K562 (cell line): ENCODE measurements at regions not wholly inside any gene's neighbourhood (a gene's known extent, or its start where the extent isn't known, plus 50 kb on each side); places are given as distances from the start of the nearest gene placed in this dataset.

Experiments used
- ATAC-seq: fragments of 200-7000 bp; cut with Tn5 transposase; 3 replicates; pipeline ENCODE4 v1.9.1; 2020; ENCODE audit warnings: moderate library complexity
- BruUV-seq: library from RNA; stranded (reverse); fragments of 400-500 nt; replicated peaks from 2 replicates; lab custom pipeline; 2021; lab: Mats Ljungman, UMichigan
- CTCF ChIA-PET: fragments of 300-600 bp; formaldehyde crosslinking; extraction: SDS; loops from one replicate; lab custom pipeline; 2021; ENCODE audit warnings: low intra/inter-chr PET ratio; lab: Yijun Ruan, JAX
- POLR2A ChIA-PET: fragments of 300-600, 350-650 bp; sonication (Branson Sonifier 250); formaldehyde crosslinking; extraction: SDS; loops from one replicate; lab custom pipeline; 2021; ENCODE audit warnings: antibody characterized with exemption, inconsistent platforms; lab: Yijun Ruan, JAX
- DNase-seq, 4 experiments: peaks; one replicate each; pipeline versions ENCODE4 v3.0.0 to v3.0.0-alpha.2; 2011 to 2018; ENCODE audit warnings: low spot score in 3 of 4, mixed read lengths in 3 of 4; ENCODE audit errors: extremely low read depth in 1 of 4
- FAIRE-seq: peaks from 2 replicates; lab custom pipeline; 2011; peaks lifted over from hg19 to GRCh38; lab: Jason Lieb, UNC
- H2AFZ ChIP-seq: 2 replicates; pipeline ENCODE4 v1.6.0; 2011; ENCODE audit warnings: low read depth, low read length, control low read depth, inconsistent platforms
- H3K27ac ChIP-seq: fragments of 200-600 bp; 3 replicates; pipeline ENCODE4 v1.8.0; 2011; ENCODE audit warnings: low read depth, mild to moderate bottlenecking, control low read depth, inconsistent platforms, low read length, moderate library complexity, mixed read lengths; ENCODE audit errors: extremely low read depth
- H3K27me3 ChIP-seq, 2 experiments: fragments of 300-600 bp in 1 of 2; 2 replicates in 1 of 2; 3 replicates in 1 of 2; pipeline versions ENCODE4 v1.6.0 to v1.8.0; 2011; ENCODE audit warnings: inconsistent platforms in 2 of 2, low read length in 2 of 2, mild to moderate bottlenecking in 1 of 2, mixed read lengths in 1 of 2, moderate library complexity in 1 of 2; ENCODE audit not compliant: control insufficient read depth in 2 of 2, insufficient read depth in 2 of 2
- H3K36me3 ChIP-seq: fragments of 300-600 bp; 3 replicates; pipeline ENCODE4 v1.8.0; 2011; ENCODE audit warnings: mild to moderate bottlenecking, low read length, inconsistent platforms; ENCODE audit not compliant: control insufficient read depth, insufficient read depth
- H3K4me1 ChIP-seq, 2 experiments: fragments of 200-600 bp in 1 of 2; replicated peaks in 1 of 2; 2 replicates in 1 of 2; 3 replicates in 1 of 2; pipeline versions ENCODE4 v1.5.1 to v1.8.0; 2011; ENCODE audit warnings: inconsistent platforms in 2 of 2, low read length in 2 of 2, mild to moderate bottlenecking in 1 of 2, mixed read lengths in 1 of 2, moderate library complexity in 1 of 2; ENCODE audit not compliant: control insufficient read depth in 2 of 2, insufficient read depth in 2 of 2
- H3K4me2 ChIP-seq: 2 replicates; pipeline ENCODE4 v1.6.1; 2011; ENCODE audit warnings: low read length, control low read depth, inconsistent platforms, mixed read lengths; ENCODE audit not compliant: insufficient read depth
- H3K4me3 ChIP-seq: fragments of 200-600 bp; sonication (generic), shearing (Covaris generic); 2 replicates; pipeline ENCODE4 v1.5.1; 2016; ENCODE audit warnings: control low read depth, inconsistent platforms
- H3K79me2 ChIP-seq: fragments of 200-600 bp; 3 replicates; pipeline ENCODE4 v1.8.0; 2011; ENCODE audit warnings: low read length, inconsistent platforms; ENCODE audit not compliant: control insufficient read depth, insufficient read depth
- H3K9ac ChIP-seq, 2 experiments: 2 replicates each; pipeline versions ENCODE4 v1.6.0 to v1.6.1; 2011; ENCODE audit warnings: low read depth in 2 of 2, low read length in 2 of 2, control low read depth in 1 of 2, inconsistent platforms in 1 of 2, mild to moderate bottlenecking in 1 of 2, mixed read lengths in 1 of 2; ENCODE audit not compliant: insufficient read depth in 1 of 2
- H3K9me1 ChIP-seq: one replicate; pipeline ENCODE4 v1.6.0; 2011; ENCODE audit warnings: inconsistent platforms, mild to moderate bottlenecking, low read length, moderate library complexity; ENCODE audit not compliant: control insufficient read depth, insufficient read depth
- H3K9me3 ChIP-seq: replicated peaks from 2 replicates; pipeline ENCODE4 v1.5.1; 2011; ENCODE audit warnings: low read depth, low read length, inconsistent platforms; ENCODE audit not compliant: control insufficient read depth, insufficient read depth
- H4K20me1 ChIP-seq: replicated peaks from 2 replicates; pipeline ENCODE4 v1.6.1; 2011; ENCODE audit warnings: low read length, inconsistent platforms, mixed read lengths; ENCODE audit not compliant: control insufficient read depth, insufficient read depth
- ADNP ChIP-seq: fragments of 200-800 bp; sonication (Bioruptor generic); IDR thresholded peaks from 2 replicates; pipeline ENCODE4 v1.6.1; 2016; ENCODE audit warnings: missing genetic modification characterization, missing compliant biosample characterization
- ARNT ChIP-seq, 2 experiments: fragments of 450-650 bp; IDR thresholded peaks; 2 replicates each; pipeline ENCODE4 v1.6.1; 2016; ENCODE audit warnings: mild to moderate bottlenecking in 1 of 2
- ASH1L ChIP-seq: fragments of 450-650 bp; IDR thresholded peaks from 2 replicates; pipeline ENCODE4 v1.6.1; 2018; ENCODE audit warnings: borderline replicate concordance, mild to moderate bottlenecking, low read depth; ENCODE audit not compliant: partially characterized antibody
- ATF2 ChIP-seq: sonication (generic); formaldehyde crosslinking; IDR thresholded peaks from 2 replicates; pipeline ENCODE4 v1.8.1; 2022; ENCODE audit warnings: missing genetic modification reagents
- CLOCK ChIP-seq: fragments of 250-450 bp; sonication (Bioruptor Pico); IDR thresholded peaks from 2 replicates; pipeline ENCODE4 v1.4.0; 2020; ENCODE audit warnings: mild to moderate bottlenecking, moderate library complexity, borderline replicate concordance
- CTBP1 ChIP-seq: fragments of 450-650 bp; IDR thresholded peaks from 2 replicates; pipeline ENCODE4 v1.6.1; 2016; ENCODE audit warnings: borderline replicate concordance
- ELK1 ChIP-seq: sonication (generic); formaldehyde crosslinking; IDR thresholded peaks from 2 replicates; pipeline ENCODE4 v1.8.1; 2022; ENCODE audit warnings: missing genetic modification reagents
- HNRNPUL1 ChIP-seq: fragments of 200-400 bp; formaldehyde crosslinking; IDR thresholded peaks from 2 replicates; pipeline ENCODE4 v1.6.1; 2017; ENCODE audit warnings: low read length
- MBD2 ChIP-seq: sonication (generic); IDR thresholded peaks from 2 replicates; pipeline ENCODE4 v1.6.1; 2016; ENCODE audit warnings: low read depth, borderline replicate concordance
- RFX7 ChIP-seq: fragments of 250-450 bp; sonication (Bioruptor Pico); IDR thresholded peaks from 2 replicates; pipeline ENCODE4 v1.5.1; 2021; ENCODE audit warnings: mild to moderate bottlenecking
- SMAD4 ChIP-seq: fragments of 250-450 bp; sonication (Bioruptor Pico); conservative IDR thresholded peaks from 2 replicates; pipeline ENCODE4 v1.8.0; 2021; ENCODE audit warnings: inconsistent platforms, mild to moderate bottlenecking, moderate library complexity
- STAT6 ChIP-seq: sonication (generic); formaldehyde crosslinking; IDR thresholded peaks from 2 replicates; pipeline ENCODE4 v1.8.1; 2023; ENCODE audit warnings: mild to moderate bottlenecking, missing genetic modification reagents
- VEZF1 ChIP-seq: fragments of 200-800 bp; sonication (Bioruptor generic); IDR thresholded peaks from 2 replicates; pipeline ENCODE4 v1.6.1; 2017; ENCODE audit warnings: missing genetic modification characterization, missing compliant biosample characterization
- whole genome bisulfite sequencing: fragments of 100-300 bp; shearing (Covaris generic); methylation state at CpG from one replicate; pipeline ENCODE4 v1.1.6; 2016; ENCODE audit warnings: low coverage, mixed read lengths; ENCODE audit not compliant: insufficient coverage; ENCODE audit errors: missing lambda C conversion rate; 5-methylcytosine and 5-hydroxymethylcytosine counted together
- in situ Hi-C: fragments of 300-500 bp; cut with MboI; formaldehyde crosslinking; loops from 4 replicates; pipeline ENCODE4 v1.15.0; 2018; ENCODE audit warnings: inconsistent platforms, mixed read lengths
- intact Hi-C: fragments of 100-400 bp; cut with micrococcal nuclease; formaldehyde crosslinking; loops from 2 replicates; pipeline ENCODE4 v1.14.2; 2022

GRCh38 chr2:105580216-105580615 is 164.5 kb upstream of the NCK2 start:
- CTCF ChIA-PET: no interaction called here
- no peaks in the 10 kb centered on the region for H3K9me3 ChIP-seq
- intact Hi-C loops: no loop called here
- H3K36me3 ChIP-seq: no peaks in the 10 kb centered on the region
- FAIRE-seq (no peak), DNase-seq (no peak), ATAC-seq (no peak)
- peaks cover 0 to 5% of the 10 kb centered on the region in 2 experiments; a peak in 2 of 5 replicates for H3K4me1 ChIP-seq
- no peak overlapping the region; a peak in 1 of 4 replicates for H3K9ac ChIP-seq
- no peak overlapping the region for H3K4me3 ChIP-seq
- WGBS: 17% methylated on average over 5 of the region's 5 CpGs
- H3K27me3 ChIP-seq: no peaks in the 10 kb centered on the region; a peak in 1 of 5 replicates
- BruUV-seq: no TSS peak
- POLR2A ChIA-PET: no interaction called here
- H3K9me1 ChIP-seq: no peaks in the 10 kb centered on the region
- no peak overlapping the region for H3K27ac ChIP-seq
- H3K79me2 ChIP-seq: no peaks in the 10 kb centered on the region
- in situ Hi-C loops: no loop called here
- H2AFZ ChIP-seq: no peak overlapping the region
- H4K20me1 ChIP-seq: no peaks in the 10 kb centered on the region
- H3K4me2 ChIP-seq: no peak overlapping the region
- no peak for TF ChIP-seq ASH1L
- TF ChIP-seq CLOCK (CRISPR knock-in tag): no peak
- no peak for TF ChIP-seq VEZF1 (CRISPR knock-in tag)
- no peak for TF ChIP-seq HNRNPUL1
- TF ChIP-seq CTBP1: no peak
- no peak for TF ChIP-seq STAT6 (CRISPR knock-in tag)
- no peak for TF ChIP-seq RFX7 (CRISPR knock-in tag)
- no peak for TF ChIP-seq ELK1
- no peak for TF ChIP-seq MBD2
- no peak for TF ChIP-seq ATF2 (CRISPR knock-in tag)
- TF ChIP-seq ARNT (IDR thresholded peaks at IDR 0.05): no peak
- no peak for TF ChIP-seq SMAD4 (CRISPR knock-in tag)
- TF ChIP-seq ADNP (tag): no peak
